ENCODE measurements at regions not wholly inside any gene's neighbourhood (a gene's known extent, or its start where the extent isn't known, plus 50 kb on each side); places are given as distances from the start of the nearest gene placed in this dataset.

DNA sequence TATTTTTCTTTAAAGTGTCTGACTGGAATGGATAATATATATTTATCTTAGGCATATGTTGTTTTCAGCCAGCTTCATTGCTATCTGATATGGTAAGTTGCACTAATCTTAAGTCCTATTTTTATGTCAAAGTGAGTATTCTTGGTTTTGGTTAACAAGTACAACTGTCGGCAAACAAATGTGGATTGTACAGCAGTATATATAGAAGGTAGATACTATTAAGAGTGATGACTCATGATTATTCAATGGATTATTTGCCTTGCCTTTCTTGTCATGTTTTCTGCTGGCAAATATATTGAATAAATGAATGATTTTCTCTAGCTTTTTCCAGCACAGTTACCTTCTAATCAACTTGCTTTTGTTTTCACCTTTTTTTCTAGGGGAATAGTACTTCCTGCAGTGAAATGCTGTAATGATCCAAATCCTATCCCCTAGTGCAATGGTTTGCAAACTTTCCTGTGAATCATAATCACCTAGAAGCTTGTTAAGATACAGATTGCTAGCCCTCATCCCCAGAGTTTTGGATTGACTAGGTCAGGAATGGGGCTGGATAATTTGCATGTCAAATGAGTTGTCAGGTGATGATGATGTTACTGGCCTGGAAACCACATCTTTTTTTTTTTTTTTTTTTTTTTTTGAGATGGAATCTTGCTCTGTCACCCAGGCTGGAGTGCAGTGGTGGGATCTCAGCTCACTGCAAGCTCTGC, 60.8 kb upstream of the ARRDC3 start:
- no peak for DNase-seq

GRCh38 chr5:91443023-91443422, 59.9 kb upstream of the ARRDC3 start:
- no peak for DNase-seq

- DNase-seq = no peak
Observed at GRCh38 chr5:91441082-91441481, 58.0 kb upstream of the ARRDC3 start.

DNA sequence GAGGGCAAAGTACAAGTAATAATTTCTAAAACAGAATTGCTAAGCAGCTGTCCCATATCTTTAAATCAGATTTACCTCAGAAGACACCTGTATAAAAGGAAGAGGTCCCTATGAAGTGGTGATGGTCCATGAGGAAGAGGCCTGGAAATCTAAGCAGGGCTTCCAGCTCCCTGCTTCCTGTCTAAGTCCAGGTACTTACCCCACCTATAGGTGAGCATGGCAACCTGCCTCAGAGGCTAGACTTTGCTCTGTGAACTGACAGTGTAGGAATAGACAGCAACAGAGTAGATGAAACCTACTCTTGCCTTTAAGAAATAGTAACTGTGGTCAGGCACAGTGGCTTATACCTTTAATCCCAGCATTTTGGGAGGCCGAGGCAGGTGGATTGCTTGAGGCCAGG, 55.8 kb upstream of the ARRDC3 start:
- no peak for DNase-seq

DNA sequence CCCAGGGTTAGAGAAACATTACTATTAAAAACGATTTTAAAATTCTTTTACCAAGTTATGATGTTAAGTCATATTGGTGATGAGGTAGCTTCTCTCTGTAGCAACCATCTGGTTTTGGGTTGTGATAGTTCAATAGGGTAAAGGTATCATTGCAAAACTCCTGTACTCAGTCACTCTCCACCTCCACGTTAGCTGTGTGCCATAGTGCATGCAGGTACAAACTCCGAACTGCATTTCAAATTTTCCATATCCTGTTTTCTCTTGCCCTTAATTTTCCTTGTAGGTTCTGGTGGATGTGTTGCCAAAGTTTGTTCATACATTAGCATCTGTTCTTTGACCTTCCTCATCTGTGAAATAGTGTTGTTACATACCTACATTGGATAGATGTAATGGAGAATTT, 53.1 kb upstream of the ARRDC3 start:
- DNase-seq = no peak

- no peak for DNase-seq
Observed at GRCh38 chr5:91434348-91434747, 51.2 kb upstream of the ARRDC3 start.

- no peak for DNase-seq
Observed at GRCh38 chr5:91433861-91434260, 50.7 kb upstream of the ARRDC3 start.

All from hippocampal formation (tissue), 2 donors.